Naive thymus-derived CD4-positive, alpha-beta T cell (primary cell): ENCODE measurements at regions not wholly inside any gene's neighbourhood (a gene's known extent, or its start where the extent isn't known, plus 50 kb on each side); places are given as distances from the start of the nearest gene placed in this dataset.

Experiments
- ATAC-seq: fragments of 150-1000 bp; cut with Tn5 transposase; 2 replicates; pipeline ENCODE4 v1.10.0; 2021; ENCODE audit warnings: mild to moderate bottlenecking, moderate library complexity
- CTCF ChIA-PET: fragments of 350-600 bp; sonication (Branson Sonifier 250); formaldehyde crosslinking; loops from one replicate; lab custom pipeline; 2021; ENCODE audit warnings: antibody characterized with exemption; lab: Charles Lee
- POLR2A ChIA-PET: fragments of 350-600 bp; sonication (Branson Sonifier 250); formaldehyde crosslinking; loops from one replicate; lab custom pipeline; 2021; ENCODE audit warnings: antibody characterized with exemption, inconsistent platforms; lab: Charles Lee
- DNase-seq, 9 donors: peaks; one replicate each; pipeline versions ENCODE4 v3.0.0 to v3.0.0-alpha.2; 2020 to 2022; ENCODE audit warnings: mixed read lengths in 1 of 9
- H3K27ac ChIP-seq: one replicate; pipeline ENCODE4 v1.7.0; 2013; ENCODE audit warnings: mild to moderate bottlenecking, low read depth, low read length, moderate library complexity
- H3K27me3 ChIP-seq, 2 donors: one replicate each; pipeline ENCODE4 v1.7.0; 2013; ENCODE audit warnings: low read length in 2 of 2, mild to moderate bottlenecking in 2 of 2, moderate library complexity in 2 of 2; ENCODE audit not compliant: control insufficient read depth in 2 of 2, insufficient read depth in 2 of 2
- H3K36me3 ChIP-seq, 3 experiments: 1 replicate in 2 of 3; 2 replicates in 1 of 3; pipeline ENCODE4 v1.7.0; 2013; ENCODE audit warnings: low read length in 3 of 3, mild to moderate bottlenecking in 3 of 3, moderate library complexity in 1 of 3; ENCODE audit not compliant: insufficient read depth in 3 of 3, control insufficient read depth in 2 of 3
- H3K4me1 ChIP-seq, 2 donors: one replicate each; pipeline ENCODE4 v1.7.0; 2013; ENCODE audit warnings: low read length in 2 of 2, mild to moderate bottlenecking in 2 of 2, moderate library complexity in 1 of 2; ENCODE audit not compliant: control insufficient read depth in 2 of 2, insufficient read depth in 2 of 2
- H3K4me3 ChIP-seq: 2 replicates; pipeline ENCODE4 v1.7.0; 2013; ENCODE audit warnings: mild to moderate bottlenecking, low read length
- H3K9me3 ChIP-seq, 3 experiments: 1 replicate in 2 of 3; 2 replicates in 1 of 3; pipeline ENCODE4 v1.7.0; 2013; ENCODE audit warnings: low read length in 3 of 3; ENCODE audit not compliant: control insufficient read depth in 2 of 3
- H3K27ac Mint-ChIP-seq, 9 donors: one replicate each; pipeline ENCODE4 v1.8.0; 2020 to 2022; ENCODE audit warnings: mixed read lengths in 9 of 9, mild to moderate bottlenecking in 8 of 9, moderate library complexity in 5 of 9, inconsistent platforms in 2 of 9
- H3K27me3 Mint-ChIP-seq, 5 donors: one replicate each; pipeline ENCODE4 v1.8.0; 2021 to 2022; ENCODE audit warnings: mixed read lengths in 5 of 5, mild to moderate bottlenecking in 1 of 5
- H3K36me3 Mint-ChIP-seq, 5 donors: one replicate each; pipeline ENCODE4 v1.8.0; 2020 to 2022; ENCODE audit warnings: mixed read lengths in 5 of 5, mild to moderate bottlenecking in 3 of 5, inconsistent platforms in 1 of 5
- H3K4me1 Mint-ChIP-seq, 7 donors: one replicate each; pipeline ENCODE4 v1.8.0; 2020 to 2022; ENCODE audit warnings: mixed read lengths in 7 of 7, mild to moderate bottlenecking in 3 of 7, inconsistent platforms in 1 of 7
- H3K4me3 Mint-ChIP-seq, 10 donors: one replicate each; pipeline ENCODE4 v1.8.0; 2020 to 2022; ENCODE audit warnings: mild to moderate bottlenecking in 10 of 10, mixed read lengths in 10 of 10, moderate library complexity in 6 of 10, inconsistent platforms in 2 of 10
- H3K9me3 Mint-ChIP-seq, 11 donors: one replicate each; pipeline ENCODE4 v1.8.0; 2020 to 2022; ENCODE audit warnings: mixed read lengths in 11 of 11, mild to moderate bottlenecking in 4 of 11, inconsistent platforms in 1 of 11, moderate library complexity in 1 of 11
- intact Hi-C, 2 donors: fragments of 100-400 bp; cut with micrococcal nuclease; formaldehyde crosslinking; loops; one replicate each; pipeline ENCODE4 v1.15.1; 2023

GRCh38 chr17:72504783-72505182, 384.0 kb downstream of the SOX9 start:
- ChIA-PET POLR2A (no interaction called here), CTCF (interaction anchor here (0.6 kb wide), 1 partner anchor 881 kb away, joined by 3 read pairs; no protein-coding TSS in a partner anchor)
- Mint-ChIP-seq H3K27ac (no peak overlapping the region), H3K36me3 (peaks cover 0 to 6% (median 0%) of the 10 kb centered on the region in 5 donors), H3K4me3 (no peak overlapping the region), H3K4me1 (peaks cover 0 to 6% (median 0%) of the 10 kb centered on the region in 7 donors), H3K9me3 (peaks cover 0 to 11% (median 0%) of the 10 kb centered on the region in 11 donors), H3K27me3 (peaks cover 0 to 41% (median 21%) of the 10 kb centered on the region in 5 donors)
- H3K27me3 ChIP-seq = no peaks in the 10 kb centered on the region
- no peaks in the 10 kb centered on the region for H3K36me3 ChIP-seq
- no peak for ATAC-seq
- no peak overlapping the region for H3K27ac ChIP-seq
- no peaks in the 10 kb centered on the region for H3K4me1 ChIP-seq
- DNase-seq = no peak
- no peak overlapping the region for H3K4me3 ChIP-seq
- intact Hi-C loops = no loop called here
- no peaks in the 10 kb centered on the region for H3K9me3 ChIP-seq

GRCh38 chr17:72506773-72507172, 386.0 kb downstream of the SOX9 start:
- ChIA-PET POLR2A (no interaction called here), CTCF (no interaction called here)
- H3K27me3 Mint-ChIP-seq = peaks cover 0 to 34% (median 16%) of the 10 kb centered on the region in 5 donors
- Histone ChIP-seq H3K4me1 (no peaks in the 10 kb centered on the region), H3K36me3 (no peaks in the 10 kb centered on the region), H3K9me3 (no peaks in the 10 kb centered on the region), H3K27me3 (no peaks in the 10 kb centered on the region), H3K27ac (no peak overlapping the region), H3K4me3 (no peak overlapping the region)
- peaks cover 0 to 6% (median 0%) of the 10 kb centered on the region in 7 donors for H3K4me1 Mint-ChIP-seq
- peaks cover 0 to 11% (median 0%) of the 10 kb centered on the region in 11 donors for H3K9me3 Mint-ChIP-seq
- no peak for DNase-seq
- no peak overlapping the region for H3K4me3 Mint-ChIP-seq
- no peak overlapping the region for H3K27ac Mint-ChIP-seq
- peaks cover 0 to 6% (median 0%) of the 10 kb centered on the region in 5 donors for H3K36me3 Mint-ChIP-seq
- intact Hi-C loops = no loop called here
- ATAC-seq = no peak

GRCh38 chr17:72507370-72507769, 386.6 kb downstream of the SOX9 start:
- Mint-ChIP-seq H3K4me1 (peaks cover 0 to 6% (median 0%) of the 10 kb centered on the region in 7 donors), H3K9me3 (peaks cover 0 to 11% (median 0%) of the 10 kb centered on the region in 11 donors), H3K4me3 (no peak overlapping the region), H3K27ac (no peak overlapping the region), H3K36me3 (peaks cover 0 to 6% (median 0%) of the 10 kb centered on the region in 5 donors), H3K27me3 (peaks cover 0 to 31% (median 12%) of the 10 kb centered on the region in 5 donors)
- Histone ChIP-seq H3K9me3 (no peaks in the 10 kb centered on the region), H3K27me3 (no peaks in the 10 kb centered on the region), H3K27ac (no peak overlapping the region), H3K4me1 (no peaks in the 10 kb centered on the region), H3K4me3 (no peak overlapping the region), H3K36me3 (no peaks in the 10 kb centered on the region)
- ChIA-PET POLR2A (no interaction called here), CTCF (no interaction called here)
- DNase-seq = no peak
- ATAC-seq = no peak
- intact Hi-C loops = no loop called here

- no peaks in the 10 kb centered on the region for H3K9me3 ChIP-seq
- DNase-seq = no peak
- H3K27ac Mint-ChIP-seq = no peak overlapping the region
- no peaks in the 10 kb centered on the region for H3K4me1 ChIP-seq
- H3K4me1 Mint-ChIP-seq = no peaks in the 10 kb centered on the region
- no peak overlapping the region for H3K27ac ChIP-seq
- no peak overlapping the region for H3K4me3 Mint-ChIP-seq
- no peaks in the 10 kb centered on the region for H3K27me3 ChIP-seq
- H3K27me3 Mint-ChIP-seq = peaks cover 0 to 22% (median 9%) of the 10 kb centered on the region in 5 donors
- H3K36me3 ChIP-seq = no peaks in the 10 kb centered on the region
- H3K4me3 ChIP-seq = no peak overlapping the region
- ChIA-PET CTCF (no interaction called here), POLR2A (no interaction called here)
- intact Hi-C loops = no loop called here
- peaks cover 0 to 5% (median 0%) of the 10 kb centered on the region in 11 donors for H3K9me3 Mint-ChIP-seq
- H3K36me3 Mint-ChIP-seq = no peaks in the 10 kb centered on the region
- no peak for ATAC-seq
Measured at GRCh38 chr17:72510351-72511016, 389.7 kb downstream of the SOX9 start.

GRCh38 chr17:72511242-72511641, 390.4 kb downstream of the SOX9 start:
- no peaks in the 10 kb centered on the region for H3K36me3 Mint-ChIP-seq
- no peak for DNase-seq
- Histone ChIP-seq H3K36me3 (no peaks in the 10 kb centered on the region), H3K4me3 (no peak overlapping the region), H3K27ac (no peak overlapping the region), H3K4me1 (no peaks in the 10 kb centered on the region), H3K27me3 (no peaks in the 10 kb centered on the region), H3K9me3 (no peaks in the 10 kb centered on the region)
- intact Hi-C loops = no loop called here
- no peaks in the 10 kb centered on the region for H3K4me1 Mint-ChIP-seq
- no peak for ATAC-seq
- ChIA-PET CTCF (no interaction called here), POLR2A (no interaction called here)
- H3K4me3 Mint-ChIP-seq = no peak overlapping the region
- peaks cover 0 to 26% (median 8%) of the 10 kb centered on the region in 5 donors for H3K27me3 Mint-ChIP-seq
- no peaks in the 10 kb centered on the region for H3K9me3 Mint-ChIP-seq
- no peak overlapping the region for H3K27ac Mint-ChIP-seq

- POLR2A ChIA-PET = no interaction called here
- Histone ChIP-seq H3K9me3 (no peaks in the 10 kb centered on the region), H3K27me3 (no peaks in the 10 kb centered on the region), H3K4me1 (no peaks in the 10 kb centered on the region), H3K27ac (no peak overlapping the region), H3K36me3 (no peaks in the 10 kb centered on the region), H3K4me3 (no peak overlapping the region)
- Mint-ChIP-seq H3K4me1 (no peaks in the 10 kb centered on the region), H3K36me3 (no peaks in the 10 kb centered on the region), H3K27ac (no peak overlapping the region), H3K27me3 (peaks cover 0 to 24% (median 9%) of the 10 kb centered on the region in 5 donors), H3K4me3 (no peak overlapping the region), H3K9me3 (no peaks in the 10 kb centered on the region)
- CTCF ChIA-PET = no interaction called here
- ATAC-seq (no peak), DNase-seq (no peak)
- intact Hi-C loops = no loop called here
Measured at GRCh38 chr17:72511874-72512273, 391.1 kb downstream of the SOX9 start.
